GM23338 (cell line): ENCODE measurements at regions not wholly inside any gene's neighbourhood (a gene's known extent, or its start where the extent isn't known, plus 50 kb on each side); places are given as distances from the start of the nearest gene placed in this dataset.

ENCODE experiments used
- ATAC-seq: fragments of 200-7000 bp; cut with Tn5 transposase; 3 replicates; pipeline ENCODE4 v1.9.1; 2020
- DNase-seq: peaks from one replicate; pipeline ENCODE4 v3.0.0-alpha.2; 2015; ENCODE audit warnings: low spot score
- H2AFZ ChIP-seq: fragments of 200-600 bp; sonication (generic); 2 replicates; pipeline ENCODE4 v1.8.0; 2016; ENCODE audit warnings: antibody characterized with exemption, mild to moderate bottlenecking, moderate library complexity
- H3F3A ChIP-seq: fragments of 200-600 bp; sonication (generic); replicated peaks from 2 replicates; pipeline ENCODE4 v1.8.0; 2017; ENCODE audit warnings: antibody characterized with exemption, mixed run types, low read depth
- H3K27ac ChIP-seq: fragments of 200-600 bp; sonication (generic); 2 replicates; pipeline ENCODE4 v1.6.1; 2016; ENCODE audit warnings: low read depth
- H3K27me3 ChIP-seq: fragments of 200-600 bp; sonication (generic); 2 replicates; pipeline ENCODE4 v1.8.0; 2016; ENCODE audit warnings: mild to moderate bottlenecking, mixed run types, moderate library complexity; ENCODE audit not compliant: insufficient read depth
- H3K36me3 ChIP-seq: fragments of 200-600 bp; sonication (generic); 2 replicates; pipeline ENCODE4 v1.8.0; 2016; ENCODE audit warnings: mild to moderate bottlenecking; ENCODE audit not compliant: insufficient read depth
- H3K4me1 ChIP-seq: fragments of 200-600 bp; sonication (generic); 2 replicates; pipeline ENCODE4 v1.8.0; 2016; ENCODE audit warnings: mild to moderate bottlenecking, moderate library complexity; ENCODE audit not compliant: insufficient read depth
- H3K4me2 ChIP-seq: fragments of 200-600 bp; sonication (generic); 2 replicates; pipeline ENCODE4 v1.7.1; 2017; ENCODE audit warnings: mixed run types
- H3K4me3 ChIP-seq: fragments of 200-600 bp; sonication (generic); 2 replicates; pipeline ENCODE4 v1.6.1; 2016; ENCODE audit warnings: mixed run types
- H3K79me2 ChIP-seq: fragments of 200-600 bp; sonication (generic); replicated peaks from 2 replicates; pipeline ENCODE4 v1.8.0; 2017; ENCODE audit warnings: mild to moderate bottlenecking; ENCODE audit not compliant: insufficient read depth
- H3K9me2 ChIP-seq: fragments of 200-600 bp; sonication (generic); 2 replicates; pipeline ENCODE4 v1.8.0; 2017; ENCODE audit not compliant: insufficient read depth
- H4K20me1 ChIP-seq: fragments of 200-600 bp; sonication (generic); replicated peaks from 2 replicates; pipeline ENCODE4 v1.8.0; 2017; ENCODE audit warnings: mild to moderate bottlenecking; ENCODE audit not compliant: insufficient read depth
- H3K27ac Mint-ChIP-seq: 2 replicates; pipeline ENCODE4 v1.8.0; 2020; ENCODE audit warnings: inconsistent platforms, mild to moderate bottlenecking, moderate library complexity, mixed read lengths
- H3K27me3 Mint-ChIP-seq: 3 replicates; pipeline ENCODE4 v1.8.0; 2022; ENCODE audit warnings: low read depth, mild to moderate bottlenecking, moderate library complexity, mixed read lengths, inconsistent platforms; ENCODE audit not compliant: insufficient read depth, poor library complexity
- H3K36me3 Mint-ChIP-seq: 3 replicates; pipeline ENCODE4 v1.8.0; 2021; ENCODE audit warnings: low read depth, mild to moderate bottlenecking, inconsistent platforms, moderate library complexity, mixed read lengths
- H3K4me1 Mint-ChIP-seq: 3 replicates; pipeline ENCODE4 v1.8.0; 2020; ENCODE audit warnings: mild to moderate bottlenecking, inconsistent platforms, mixed read lengths
- H3K4me3 Mint-ChIP-seq: 3 replicates; pipeline ENCODE4 v1.8.0; 2021; ENCODE audit warnings: moderate library complexity, mild to moderate bottlenecking, inconsistent platforms, mixed read lengths
- H3K9me3 Mint-ChIP-seq: 3 replicates; pipeline ENCODE4 v1.8.0; 2020; ENCODE audit warnings: moderate library complexity, mild to moderate bottlenecking, inconsistent platforms, mixed read lengths
- CREB1 ChIP-seq: fragments of 250-450 bp; sonication (Bioruptor Pico); IDR thresholded peaks from 2 replicates; pipeline ENCODE4 v1.5.0; 2020; ENCODE audit warnings: low read depth, mild to moderate bottlenecking, moderate library complexity
- CTCF ChIP-seq, 2 experiments: fragments of 200-600 bp in 1 of 2; sonication (generic) in 1 of 2; conservative IDR thresholded peaks; 2 replicates each; pipeline versions ENCODE4 v1.5.1 to v1.6.1; 2016 to 2017; ENCODE audit warnings: antibody characterized with exemption in 2 of 2, low read depth in 2 of 2, mild to moderate bottlenecking in 2 of 2, moderate library complexity in 1 of 2
- ETS1 ChIP-seq: IDR thresholded peaks from 2 replicates; pipeline ENCODE4 v1.6.1; 2016; ENCODE audit warnings: antibody characterized with exemption
- EZH2phosphoT487 ChIP-seq: fragments of 200-600 bp; sonication (generic); IDR thresholded peaks from one replicate; pipeline ENCODE4 v1.8.1; 2018; ENCODE audit warnings: antibody characterized with exemption; ENCODE audit not compliant: unreplicated experiment
- JUNB ChIP-seq: IDR thresholded peaks from one replicate; pipeline ENCODE4 v1.6.1; 2016; ENCODE audit warnings: antibody characterized with exemption; ENCODE audit not compliant: unreplicated experiment
- POLR2AphosphoS5 ChIP-seq: IDR thresholded peaks from 2 replicates; pipeline ENCODE4 v1.6.1; 2016; ENCODE audit warnings: antibody characterized with exemption, low read depth
- ZNF331 ChIP-seq: fragments of 250-450 bp; sonication (Bioruptor Pico); IDR thresholded peaks from 2 replicates; pipeline ENCODE4 v1.5.0; 2020; ENCODE audit warnings: low read depth, mild to moderate bottlenecking, moderate library complexity
- ZNF462 ChIP-seq: fragments of 250-450 bp; sonication (Bioruptor Pico); IDR thresholded peaks from 2 replicates; pipeline ENCODE4 v1.5.0; 2020; ENCODE audit warnings: mild to moderate bottlenecking, moderate library complexity

DNA sequence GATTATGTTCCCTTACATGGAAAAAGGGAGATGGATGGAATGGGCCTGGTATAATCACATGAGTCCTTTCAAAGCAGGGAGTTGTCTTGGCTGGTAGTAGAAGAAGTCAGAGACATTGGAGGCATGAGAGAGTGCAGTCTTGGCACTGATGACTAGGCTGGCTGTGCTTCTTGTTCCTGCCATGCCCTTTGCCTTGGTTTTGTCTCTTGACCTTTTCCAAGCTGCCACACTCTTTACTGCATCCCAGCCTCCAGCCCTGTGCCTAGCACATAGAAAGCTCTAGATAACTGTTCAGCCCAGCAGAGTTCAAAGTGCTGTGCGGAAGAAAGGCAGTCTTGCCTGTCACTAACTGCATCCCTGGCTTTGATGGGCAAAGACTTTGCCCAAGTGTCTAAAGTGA, 412.6 kb downstream of the PRDM2 start (continued):
- no peak for TF ChIP-seq ZNF462 (CRISPR knock-in tag)
- TF ChIP-seq JUNB: no peak
- TF ChIP-seq POLR2AphosphoS5: no peak
- no peak for TF ChIP-seq CREB1 (CRISPR knock-in tag)
- no peak for TF ChIP-seq ETS1

DNA sequence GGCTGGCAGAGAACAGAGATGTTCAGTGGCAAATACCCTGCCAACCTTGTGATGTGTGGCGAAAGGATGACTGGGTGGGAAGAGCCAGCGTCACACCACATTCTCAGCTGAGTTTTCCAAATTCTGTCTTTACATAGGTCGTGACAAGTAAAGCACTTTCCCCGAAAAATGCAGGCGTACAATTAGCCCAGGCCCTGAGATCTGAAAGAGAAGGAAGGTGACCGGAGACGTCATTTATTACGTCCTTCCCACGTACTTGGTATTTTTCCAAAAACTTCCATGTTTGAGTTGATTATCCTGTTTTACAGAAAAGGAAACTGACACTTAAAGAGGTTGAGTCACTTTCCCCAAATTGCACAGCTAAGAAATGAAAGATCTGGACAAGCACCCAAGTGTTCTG, 413.3 kb downstream of the PRDM2 start:
- ATAC-seq (no peak), DNase-seq (no peak)
- no peaks in the 10 kb centered on the region for H3K27me3 ChIP-seq
- no peak overlapping the region for H3K27ac ChIP-seq
- no peaks in the 10 kb centered on the region for H4K20me1 ChIP-seq
- peaks cover 25% of the 10 kb centered on the region for H3K9me3 Mint-ChIP-seq
- H3K4me2 ChIP-seq: no peak overlapping the region
- H3K4me1 Mint-ChIP-seq: peaks cover 8% of the 10 kb centered on the region
- no peak overlapping the region for H3K27ac Mint-ChIP-seq
- no peaks in the 10 kb centered on the region for H3K79me2 ChIP-seq
- no peaks in the 10 kb centered on the region for H3F3A ChIP-seq
- no peaks in the 10 kb centered on the region for H3K36me3 ChIP-seq
- H3K4me3 Mint-ChIP-seq: no peak overlapping the region
- TF ChIP-seq POLR2AphosphoS5: no peak
- no peak for TF ChIP-seq CTCF (conservative IDR thresholded peaks at IDR 0.05; ENCODE audit: low read depth in 2 of 2)
- TF ChIP-seq EZH2phosphoT487: no peak
- no peak for TF ChIP-seq ZNF331 (CRISPR knock-in tag)
- H3K4me3 ChIP-seq: no peak overlapping the region
- H3K27me3 Mint-ChIP-seq: peaks cover 9% of the 10 kb centered on the region
- peak overlapping the region; percentile 90; the same call in 1 of the 2 replicates for H2AFZ ChIP-seq
- H3K4me1 ChIP-seq: peaks cover 7% of the 10 kb centered on the region
- peaks cover 21% of the 10 kb centered on the region; the same call in 2 of the 3 replicates for H3K36me3 Mint-ChIP-seq
- H3K9me2 ChIP-seq: no peaks in the 10 kb centered on the region
